ENCODE measurements at regions not wholly inside any gene's neighbourhood (a gene's known extent, or its start where the extent isn't known, plus 50 kb on each side); places are given as distances from the start of the nearest gene placed in this dataset.

GRCh38 chr5:2472670-2473069 is 278.8 kb downstream of the IRX2 start:
- no peak for TF ChIP-seq CTCF (IDR thresholded peaks at IDR 0.05)
- no peaks in the 10 kb centered on the region for H3K9me3 ChIP-seq
- no peaks in the 10 kb centered on the region for H3K27me3 ChIP-seq
- intact Hi-C loops (cut with DNase I): no loop called here
- DNase-seq: no peak
- no peak overlapping the region for H3K9ac ChIP-seq (ENCODE audit: low read depth in 2 of 2, low read length in 2 of 2)
- H3K36me3 ChIP-seq: no peaks in the 10 kb centered on the region
- no peaks in the 10 kb centered on the region for H3K4me1 ChIP-seq
- no peak overlapping the region for H3K27ac ChIP-seq
- no peak overlapping the region for H3K4me3 ChIP-seq

- TF ChIP-seq CTCF (IDR thresholded peaks at IDR 0.05): no peak
- Histone ChIP-seq H3K27me3 (no peaks in the 10 kb centered on the region), H3K9me3 (no peaks in the 10 kb centered on the region), H3K27ac (no peak overlapping the region), H3K4me3 (no peak overlapping the region), H3K9ac (ENCODE audit: low read depth in 2 of 2, low read length in 2 of 2) (no peak overlapping the region), H3K36me3 (no peaks in the 10 kb centered on the region), H3K4me1 (no peaks in the 10 kb centered on the region)
- intact Hi-C loops (cut with DNase I): no loop called here
- no peak for DNase-seq
These were observed 280.2 kb downstream of the IRX2 start for GRCh38 chr5:2471152-2471879.

DNA sequence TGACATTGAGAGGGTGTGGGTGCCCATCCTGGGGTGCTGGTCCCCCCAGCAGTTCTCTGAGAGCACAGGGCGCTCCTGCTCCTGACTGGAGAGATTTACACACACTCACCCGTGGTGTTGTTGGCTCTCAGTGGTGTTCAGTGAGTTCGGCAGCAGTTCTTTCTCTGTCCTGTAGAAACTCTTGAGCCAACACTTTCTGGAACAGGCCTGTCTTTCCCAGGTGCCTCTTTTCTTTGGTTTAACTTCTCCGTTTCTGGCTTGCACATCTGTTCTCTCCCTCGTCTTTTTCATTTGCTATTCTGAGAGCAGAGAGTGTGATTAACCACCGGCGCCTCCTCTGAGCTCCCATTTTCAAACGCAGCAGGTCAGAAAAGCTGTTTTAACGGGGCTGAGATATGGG is 284.5 kb downstream of the IRX2 start:
- no peak for DNase-seq
- no peak overlapping the region for H3K9ac ChIP-seq (ENCODE audit: low read depth in 2 of 2, low read length in 2 of 2)
- H3K27me3 ChIP-seq: no peaks in the 10 kb centered on the region
- no peak for TF ChIP-seq CTCF (IDR thresholded peaks at IDR 0.05)
- H3K9me3 ChIP-seq: no peaks in the 10 kb centered on the region
- H3K4me3 ChIP-seq: no peak overlapping the region
- intact Hi-C loops (cut with DNase I): no loop called here
- H3K36me3 ChIP-seq: no peaks in the 10 kb centered on the region
- no peaks in the 10 kb centered on the region for H3K4me1 ChIP-seq
- H3K27ac ChIP-seq: no peak overlapping the region

- intact Hi-C loops (cut with DNase I): no loop called here
- TF ChIP-seq CTCF (IDR thresholded peaks at IDR 0.05): no peak
- Histone ChIP-seq H3K36me3 (no peaks in the 10 kb centered on the region), H3K9me3 (no peaks in the 10 kb centered on the region), H3K4me1 (no peaks in the 10 kb centered on the region), H3K27me3 (no peaks in the 10 kb centered on the region), H3K9ac (ENCODE audit: low read depth in 2 of 2, low read length in 2 of 2) (no peak overlapping the region), H3K27ac (no peak overlapping the region), H3K4me3 (no peak overlapping the region)
- no peak for DNase-seq
These were observed 286.1 kb downstream of the IRX2 start for GRCh38 chr5:2465383-2465782.

GRCh38 chr5:2464141-2464540 is 287.3 kb downstream of the IRX2 start:
- Histone ChIP-seq H3K27me3 (no peaks in the 10 kb centered on the region), H3K4me3 (no peak overlapping the region), H3K27ac (no peak overlapping the region), H3K36me3 (no peaks in the 10 kb centered on the region), H3K4me1 (no peaks in the 10 kb centered on the region), H3K9ac (ENCODE audit: low read depth in 2 of 2, low read length in 2 of 2) (no peak overlapping the region), H3K9me3 (no peaks in the 10 kb centered on the region)
- intact Hi-C loops (cut with DNase I): no loop called here
- TF ChIP-seq CTCF (IDR thresholded peaks at IDR 0.05): no peak
- no peak for DNase-seq

Data from colonic mucosa (tissue), 4 donors.